GM12891 (cell line): ENCODE measurements at regions not wholly inside any gene's neighbourhood (a gene's known extent, or its start where the extent isn't known, plus 50 kb on each side); places are given as distances from the start of the nearest gene placed in this dataset.

Source experiments
- PAX5 ChIP-seq: IDR thresholded peaks from 2 replicates; pipeline ENCODE4 v1.6.1; 2011; ENCODE audit warnings: low read length, moderate library complexity, mild to moderate bottlenecking; ENCODE audit not compliant: insufficient read depth, severe bottlenecking
- POLR2A ChIP-seq: IDR thresholded peaks from 2 replicates; pipeline ENCODE4 v1.6.1; 2011; ENCODE audit warnings: low read depth, low read length, control low read depth
- POLR2AphosphoS5 ChIP-seq: IDR thresholded peaks from 2 replicates; pipeline ENCODE4 v1.6.1; 2011; ENCODE audit warnings: low read depth, low read length, control low read depth
- TAF1 ChIP-seq: IDR thresholded peaks from 2 replicates; pipeline ENCODE4 v1.6.1; 2011; ENCODE audit warnings: low read depth, low read length, control low read depth

DNA sequence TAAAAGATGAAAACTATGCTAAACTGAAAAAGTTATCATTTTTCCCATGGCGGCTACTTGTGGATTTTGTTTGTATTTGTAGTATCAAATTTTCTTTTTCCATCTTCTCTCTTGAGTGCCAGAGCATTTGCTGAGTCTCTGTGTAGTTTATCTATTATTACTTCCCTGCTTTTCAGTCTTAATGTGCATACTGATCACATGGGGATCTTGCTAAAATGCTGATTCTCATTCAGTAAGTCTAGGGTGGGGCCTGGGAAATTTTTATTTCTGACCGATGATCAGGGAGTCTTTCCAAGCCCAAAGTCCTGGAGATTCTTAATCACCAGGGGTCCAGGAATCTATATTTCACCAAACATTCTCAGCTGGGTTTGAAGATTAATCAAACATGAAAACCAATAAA lies 189.0 kb upstream of the GOT2 start:
- no peak for TF ChIP-seq POLR2A
- no peak for TF ChIP-seq TAF1
- no peak for TF ChIP-seq PAX5
- TF ChIP-seq POLR2AphosphoS5, result no peak
